Ectodermal cell (in vitro differentiated cells): ENCODE measurements at regions not wholly inside any gene's neighbourhood (a gene's known extent, or its start where the extent isn't known, plus 50 kb on each side); places are given as distances from the start of the nearest gene placed in this dataset.

Experiments
- H3K27ac ChIP-seq: 2 replicates; pipeline ENCODE4 v1.7.0; 2013; ENCODE audit warnings: mild to moderate bottlenecking, low read depth, low read length; ENCODE audit not compliant: insufficient read depth, poor library complexity, severe bottlenecking
- H3K27me3 ChIP-seq: 2 replicates; pipeline ENCODE4 v1.7.0; 2013; ENCODE audit warnings: mild to moderate bottlenecking, low read length; ENCODE audit not compliant: insufficient read depth, control insufficient read depth, poor library complexity, severe bottlenecking
- H3K36me3 ChIP-seq: one replicate; pipeline ENCODE4 v1.7.0; 2013; ENCODE audit warnings: low read length; ENCODE audit not compliant: control insufficient read depth, insufficient read depth
- H3K4me1 ChIP-seq: one replicate; pipeline ENCODE4 v1.7.0; 2013; ENCODE audit warnings: low read length; ENCODE audit not compliant: control insufficient read depth, insufficient read depth
- H3K4me3 ChIP-seq: 2 replicates; pipeline ENCODE4 v1.7.0; 2013; ENCODE audit warnings: low read depth, low read length, control low read depth; ENCODE audit not compliant: insufficient read depth
- H3K9me3 ChIP-seq: 2 replicates; pipeline ENCODE4 v1.7.0; 2013; ENCODE audit warnings: mild to moderate bottlenecking, low read length, moderate library complexity; ENCODE audit not compliant: control insufficient read depth
- WGBS, 2 experiments: methylation state at CpG; one replicate each; pipeline ENCODE4 v1.1.7; 2013; ENCODE audit warnings: missing lambda C conversion rate in 2 of 2; 5-methylcytosine and 5-hydroxymethylcytosine counted together

- WGBS, 2 experiments = 93 to 94% methylated on average over 6 of the region's 6 CpGs
- H3K9me3 ChIP-seq = no peaks in the 10 kb centered on the region
Measured at GRCh38 chr7:51633596-51633995, 317.0 kb upstream of the COBL start.

GRCh38 chr7:51633006-51633405 lies 316.4 kb upstream of the COBL start:
- H3K9me3 ChIP-seq = no peaks in the 10 kb centered on the region
- no peak overlapping the region for H3K27ac ChIP-seq
- no peak overlapping the region for H3K4me3 ChIP-seq
- H3K4me1 ChIP-seq = no peaks in the 10 kb centered on the region
- no peaks in the 10 kb centered on the region for H3K36me3 ChIP-seq
- 93 to 100% methylated on average over 1 of the region's 1 CpG for WGBS, 2 experiments
- no peaks in the 10 kb centered on the region for H3K27me3 ChIP-seq

More at GRCh38 chr7:51633596-51633995, 317.0 kb upstream of the COBL start:
- no peak overlapping the region for H3K4me3 ChIP-seq
- no peaks in the 10 kb centered on the region for H3K36me3 ChIP-seq
- no peak overlapping the region for H3K27ac ChIP-seq
- no peaks in the 10 kb centered on the region for H3K27me3 ChIP-seq
- no peaks in the 10 kb centered on the region for H3K4me1 ChIP-seq

GRCh38 chr7:51630933-51631332 lies 314.3 kb upstream of the COBL start:
- Histone ChIP-seq H3K27ac (no peak overlapping the region), H3K9me3 (no peaks in the 10 kb centered on the region), H3K36me3 (no peaks in the 10 kb centered on the region), H3K4me3 (no peak overlapping the region), H3K4me1 (no peaks in the 10 kb centered on the region), H3K27me3 (no peaks in the 10 kb centered on the region)
- WGBS, 2 experiments = 96% methylated on average over 16 of the region's 16 CpGs

GRCh38 chr7:51629206-51629605 lies 312.6 kb upstream of the COBL start:
- no peak overlapping the region for H3K27ac ChIP-seq
- WGBS, 2 experiments = 95% methylated on average over 5 of the region's 5 CpGs
- no peaks in the 10 kb centered on the region for H3K27me3 ChIP-seq
- no peaks in the 10 kb centered on the region for H3K36me3 ChIP-seq
- no peaks in the 10 kb centered on the region for H3K9me3 ChIP-seq
- no peak overlapping the region for H3K4me3 ChIP-seq
- no peaks in the 10 kb centered on the region for H3K4me1 ChIP-seq

GRCh38 chr7:51621956-51622355 lies 305.3 kb upstream of the COBL start:
- H3K36me3 ChIP-seq = no peaks in the 10 kb centered on the region
- H3K4me3 ChIP-seq = no peak overlapping the region
- no peaks in the 10 kb centered on the region for H3K27me3 ChIP-seq
- H3K9me3 ChIP-seq = no peaks in the 10 kb centered on the region
- 86 to 97% methylated on average over 1 to 2 of the region's 2 CpGs for WGBS, 2 experiments
- H3K27ac ChIP-seq = no peak overlapping the region
- H3K4me1 ChIP-seq = no peaks in the 10 kb centered on the region

- Histone ChIP-seq H3K9me3 (no peaks in the 10 kb centered on the region), H3K36me3 (no peaks in the 10 kb centered on the region), H3K4me1 (no peaks in the 10 kb centered on the region), H3K27me3 (no peaks in the 10 kb centered on the region), H3K27ac (no peak overlapping the region), H3K4me3 (no peak overlapping the region)
- 56 to 64% methylated on average over 5 of the region's 5 CpGs for WGBS, 2 experiments
Measured at GRCh38 chr7:51620706-51621105, 304.1 kb upstream of the COBL start.

GRCh38 chr7:51619880-51620279 lies 303.3 kb upstream of the COBL start:
- 91% methylated on average over 3 of the region's 3 CpGs for WGBS, 2 experiments

GRCh38 chr7:51617686-51618085 lies 301.1 kb upstream of the COBL start:
- Histone ChIP-seq H3K4me1 (no peaks in the 10 kb centered on the region), H3K9me3 (no peaks in the 10 kb centered on the region), H3K27ac (no peak overlapping the region), H3K4me3 (no peak overlapping the region), H3K27me3 (no peaks in the 10 kb centered on the region), H3K36me3 (no peaks in the 10 kb centered on the region)
- WGBS, 2 experiments = 91 to 93% methylated on average over 5 of the region's 5 CpGs

More at GRCh38 chr7:51619880-51620279, 303.3 kb upstream of the COBL start:
- no peaks in the 10 kb centered on the region for H3K27me3 ChIP-seq
- H3K4me1 ChIP-seq = no peaks in the 10 kb centered on the region
- no peak overlapping the region for H3K27ac ChIP-seq
- no peaks in the 10 kb centered on the region for H3K36me3 ChIP-seq
- H3K4me3 ChIP-seq = no peak overlapping the region
- no peaks in the 10 kb centered on the region for H3K9me3 ChIP-seq

GRCh38 chr7:51613911-51614357 lies 297.3 kb upstream of the COBL start:
- Histone ChIP-seq H3K36me3 (no peaks in the 10 kb centered on the region), H3K27ac (no peak overlapping the region), H3K4me1 (no peaks in the 10 kb centered on the region), H3K4me3 (no peak overlapping the region), H3K9me3 (no peaks in the 10 kb centered on the region), H3K27me3 (no peaks in the 10 kb centered on the region)
- 87 to 89% methylated on average over 6 of the region's 6 CpGs for WGBS, 2 experiments

GRCh38 chr7:51611937-51612336 lies 295.3 kb upstream of the COBL start:
- Histone ChIP-seq H3K4me1 (no peaks in the 10 kb centered on the region), H3K27me3 (no peaks in the 10 kb centered on the region), H3K27ac (no peak overlapping the region), H3K36me3 (no peaks in the 10 kb centered on the region), H3K4me3 (no peak overlapping the region), H3K9me3 (no peaks in the 10 kb centered on the region)
- 40% methylated on average over 1 of the region's 1 CpG; no CpG with 5 or more reads in 1 of the 2 experiments for WGBS, 2 experiments

GRCh38 chr7:51607447-51607846 lies 290.8 kb upstream of the COBL start:
- Histone ChIP-seq H3K4me3 (no peak overlapping the region), H3K27ac (no peak overlapping the region), H3K27me3 (no peaks in the 10 kb centered on the region), H3K9me3 (no peaks in the 10 kb centered on the region), H3K36me3 (no peaks in the 10 kb centered on the region), H3K4me1 (no peaks in the 10 kb centered on the region)
- WGBS, 2 experiments = 93 to 94% methylated on average over 11 of the region's 11 CpGs
